GM12875 (cell line): ENCODE measurements at regions not wholly inside any gene's neighbourhood (a gene's known extent, or its start where the extent isn't known, plus 50 kb on each side); places are given as distances from the start of the nearest gene placed in this dataset.
"Not testable (repeated sequence)": the region's sequence is repeated elsewhere in the genome, so short reads cannot be mapped to it uniquely, and the experiment has no call there.

Source experiments
- H3K4me3 ChIP-seq: one replicate; pipeline ENCODE4 v1.5.1; 2011; ENCODE audit warnings: low read depth, low read length, control low read depth
- TF ChIP-seq, protein P1 (sequence below): IDR thresholded peaks from 2 replicates; pipeline ENCODE4 v1.5.1; 2011; ENCODE audit warnings: low read depth, mild to moderate bottlenecking, control low read depth, inconsistent platforms, low read length, moderate library complexity, borderline replicate concordance; ENCODE audit not compliant: insufficient read depth

DNA sequence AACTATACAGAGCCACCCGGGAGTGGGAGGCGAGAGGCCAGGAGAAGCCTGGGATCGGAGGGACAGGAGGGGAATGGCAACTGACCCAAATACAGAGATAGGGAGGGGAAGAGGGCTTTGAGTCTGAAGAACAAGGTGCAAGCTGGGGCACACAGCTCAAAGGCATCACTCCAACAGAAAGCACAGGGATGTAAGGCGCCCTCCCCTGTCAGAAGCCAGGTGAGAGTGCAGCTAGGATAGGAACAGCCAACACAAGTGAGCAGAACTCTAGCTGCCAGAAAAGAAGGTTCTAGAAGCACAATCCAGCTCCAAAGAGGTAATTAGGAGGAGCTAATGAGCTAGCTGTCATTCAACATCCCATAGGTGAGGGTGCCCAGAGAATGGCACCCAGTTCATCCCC lies 232.2 kb downstream of the DHX15 start:
- TF ChIP-seq, protein P1, sequence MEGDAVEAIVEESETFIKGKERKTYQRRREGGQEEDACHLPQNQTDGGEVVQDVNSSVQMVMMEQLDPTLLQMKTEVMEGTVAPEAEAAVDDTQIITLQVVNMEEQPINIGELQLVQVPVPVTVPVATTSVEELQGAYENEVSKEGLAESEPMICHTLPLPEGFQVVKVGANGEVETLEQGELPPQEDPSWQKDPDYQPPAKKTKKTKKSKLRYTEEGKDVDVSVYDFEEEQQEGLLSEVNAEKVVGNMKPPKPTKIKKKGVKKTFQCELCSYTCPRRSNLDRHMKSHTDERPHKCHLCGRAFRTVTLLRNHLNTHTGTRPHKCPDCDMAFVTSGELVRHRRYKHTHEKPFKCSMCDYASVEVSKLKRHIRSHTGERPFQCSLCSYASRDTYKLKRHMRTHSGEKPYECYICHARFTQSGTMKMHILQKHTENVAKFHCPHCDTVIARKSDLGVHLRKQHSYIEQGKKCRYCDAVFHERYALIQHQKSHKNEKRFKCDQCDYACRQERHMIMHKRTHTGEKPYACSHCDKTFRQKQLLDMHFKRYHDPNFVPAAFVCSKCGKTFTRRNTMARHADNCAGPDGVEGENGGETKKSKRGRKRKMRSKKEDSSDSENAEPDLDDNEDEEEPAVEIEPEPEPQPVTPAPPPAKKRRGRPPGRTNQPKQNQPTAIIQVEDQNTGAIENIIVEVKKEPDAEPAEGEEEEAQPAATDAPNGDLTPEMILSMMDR: no peak
- no peak overlapping the region for H3K4me3 ChIP-seq

DNA sequence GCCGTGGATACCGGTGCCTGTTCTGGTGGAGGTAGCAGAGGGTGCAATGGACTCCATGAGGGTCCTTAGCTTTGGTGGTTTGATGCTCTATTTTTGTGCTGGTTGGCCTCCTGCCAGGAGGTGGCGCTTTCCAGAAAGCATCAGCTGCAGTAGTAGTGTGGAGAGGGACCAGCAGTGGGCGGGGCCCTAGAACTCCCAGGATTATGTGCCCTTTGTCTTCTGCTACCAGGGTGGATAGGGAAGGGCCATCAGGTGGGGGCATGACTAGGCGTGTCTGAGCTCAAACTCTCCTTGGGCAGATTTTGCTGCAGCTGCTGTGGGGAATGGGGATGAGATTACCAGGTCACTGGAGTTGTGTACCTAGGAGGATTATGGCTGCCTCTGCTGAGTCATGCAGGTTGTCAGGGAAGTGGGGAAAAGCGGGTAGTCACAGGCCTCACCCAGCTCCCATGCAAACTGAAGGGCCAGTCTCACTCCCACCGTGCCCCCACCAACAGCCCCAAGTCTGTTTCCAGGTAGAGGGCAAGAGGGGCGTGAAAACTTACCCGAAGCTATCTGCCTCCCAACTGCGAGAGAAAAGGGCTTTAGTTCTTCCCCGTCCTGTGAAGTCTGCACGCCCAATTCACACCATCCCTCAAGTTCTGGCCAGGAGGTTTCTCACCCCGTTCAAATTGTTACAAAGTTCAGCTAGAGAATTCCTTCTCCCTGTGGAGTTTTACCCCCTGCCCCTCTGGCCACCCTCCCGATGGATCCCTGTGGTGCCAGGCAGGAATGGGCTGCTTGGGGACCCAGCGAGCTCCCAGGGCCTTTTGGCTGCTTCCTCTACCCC lies 235.0 kb downstream of the DHX15 start:
- not testable (repeated sequence) for H3K4me3 ChIP-seq

DNA sequence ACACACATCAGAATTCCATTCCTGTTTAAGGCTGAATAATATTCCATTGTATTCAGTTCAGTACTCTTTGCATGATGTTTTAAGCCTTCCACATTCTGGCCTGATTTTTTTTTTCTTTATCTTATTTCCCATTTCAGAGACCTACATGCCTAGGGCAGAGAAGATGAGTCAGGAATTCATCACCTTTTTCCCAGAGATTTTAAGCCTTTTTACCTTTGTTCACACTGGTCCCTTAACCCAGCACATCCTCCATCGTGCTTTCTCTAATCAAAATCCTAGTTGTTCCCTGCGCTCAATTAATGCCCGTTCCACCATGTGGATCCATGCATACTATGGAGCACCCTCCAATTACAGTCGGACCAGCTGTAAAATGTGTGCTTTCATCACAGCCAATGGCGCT lies 245.1 kb downstream of the DHX15 start:
- H3K4me3 ChIP-seq: no peak overlapping the region
- TF ChIP-seq, protein P1: no peak

DNA sequence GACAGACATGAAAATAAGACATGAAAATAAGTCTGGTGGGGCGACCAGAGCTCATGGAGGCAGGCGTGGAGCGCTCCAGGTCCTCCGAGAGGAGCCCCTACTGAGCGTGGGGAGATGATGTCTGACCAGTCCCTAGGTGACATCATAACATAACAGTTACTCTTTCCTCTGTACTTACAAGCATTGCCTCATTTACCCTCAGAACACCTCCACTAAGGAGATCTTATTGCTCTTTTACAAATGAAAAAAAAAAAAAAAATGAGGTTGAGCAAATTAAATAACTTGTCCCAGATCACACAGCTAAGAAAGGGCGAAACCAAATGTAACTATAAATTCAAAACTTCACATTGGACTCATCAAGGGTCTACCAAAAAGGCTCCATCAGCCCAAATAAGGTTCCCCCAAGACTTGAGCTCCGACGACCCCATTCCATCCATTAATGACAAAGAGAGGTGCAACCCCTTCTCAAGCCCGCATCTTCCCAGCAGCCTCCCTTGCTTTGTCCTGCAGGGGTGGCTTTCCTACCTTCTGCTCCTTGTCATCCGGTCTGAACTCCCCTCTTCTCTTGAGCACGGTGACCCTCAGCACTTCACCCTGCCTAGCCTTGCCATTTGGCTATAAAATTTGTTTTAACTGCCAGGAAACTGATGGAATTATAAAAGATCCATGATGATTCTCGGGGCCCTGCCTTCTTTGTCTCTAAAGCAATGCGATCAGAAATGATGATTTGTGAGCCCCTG lies 246.7 kb downstream of the DHX15 start:
- no peak overlapping the region for H3K4me3 ChIP-seq
- TF ChIP-seq, protein P1: no peak

DNA sequence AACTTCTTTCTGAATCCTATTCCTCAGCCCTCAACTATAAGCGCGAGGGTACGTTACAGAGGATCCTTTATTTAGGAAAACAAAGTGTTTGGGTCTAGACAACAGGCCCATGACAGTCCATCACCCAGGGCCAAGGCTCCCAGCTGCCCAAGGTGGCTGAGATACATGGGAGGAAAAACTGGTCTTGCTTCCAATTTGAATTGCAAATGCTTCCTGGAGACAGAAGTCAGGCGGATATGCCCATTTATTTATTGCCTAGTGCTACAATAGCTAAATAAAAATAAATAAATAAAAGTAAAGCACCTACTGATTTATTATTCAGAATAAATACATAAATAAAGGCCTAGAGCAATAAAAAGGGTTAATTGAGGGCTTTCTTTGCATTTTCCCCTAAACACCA lies 248.7 kb downstream of the DHX15 start:
- no peak overlapping the region for H3K4me3 ChIP-seq
- TF ChIP-seq, protein P1: no peak

DNA sequence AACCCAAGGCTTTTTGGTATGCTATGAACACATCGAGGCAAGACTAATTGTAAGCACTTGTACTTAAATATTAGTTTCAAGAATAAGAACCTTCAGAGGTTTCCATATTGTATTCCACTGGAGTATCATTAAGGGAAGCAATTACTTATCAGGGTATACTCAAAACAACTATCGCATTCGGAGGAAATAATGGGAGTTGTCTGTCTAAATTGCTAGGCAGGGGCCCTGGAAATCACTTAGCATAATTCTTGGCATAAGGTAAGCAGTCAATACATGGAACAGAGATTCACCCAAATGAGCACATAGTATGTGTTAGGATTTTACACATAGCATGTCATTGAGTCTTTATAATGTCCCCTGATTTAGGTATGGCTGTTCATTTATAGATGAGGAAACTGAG lies 249.4 kb downstream of the DHX15 start:
- TF ChIP-seq, protein P1: no peak
- no peak overlapping the region for H3K4me3 ChIP-seq

DNA sequence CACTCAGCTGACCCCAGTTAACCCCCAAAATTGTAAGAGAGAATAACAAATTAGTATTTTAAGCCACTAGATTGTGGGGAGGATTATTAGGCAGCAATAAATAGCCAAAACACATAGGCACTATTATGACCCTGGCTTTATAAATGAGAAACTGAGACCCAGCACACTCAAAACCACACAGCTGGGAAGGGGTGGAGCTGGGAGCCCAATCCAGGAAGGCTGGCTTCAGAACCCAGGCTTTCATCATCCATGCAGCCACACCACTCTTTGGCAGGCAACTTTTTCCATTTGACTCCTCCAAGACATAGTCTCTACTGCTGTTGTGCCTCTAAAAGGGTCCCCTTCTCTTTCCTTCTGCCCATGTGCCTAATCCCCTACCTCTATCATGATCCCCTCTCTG lies 253.8 kb downstream of the DHX15 start:
- TF ChIP-seq, protein P1: no peak
- H3K4me3 ChIP-seq: no peak overlapping the region
